Duodenal mucosa (tissue), 2 donors: ENCODE measurements at regions not wholly inside any gene's neighbourhood (a gene's known extent, or its start where the extent isn't known, plus 50 kb on each side); places are given as distances from the start of the nearest gene placed in this dataset.

Source experiments
- H3K27ac ChIP-seq: one replicate; pipeline ENCODE4 v1.7.0; 2013; ENCODE audit warnings: low read depth, low read length
- H3K27me3 ChIP-seq, 2 donors: one replicate each; pipeline ENCODE4 v1.7.0; 2013; ENCODE audit warnings: low read length in 2 of 2, control low read depth in 1 of 2; ENCODE audit not compliant: insufficient read depth in 2 of 2, control insufficient read depth in 1 of 2
- H3K36me3 ChIP-seq, 2 donors: one replicate each; pipeline ENCODE4 v1.7.0; 2013; ENCODE audit warnings: low read length in 2 of 2, control low read depth in 1 of 2; ENCODE audit not compliant: insufficient read depth in 2 of 2, control insufficient read depth in 1 of 2
- H3K4me1 ChIP-seq, 2 donors: one replicate each; pipeline ENCODE4 v1.7.0; 2013; ENCODE audit warnings: low read length in 2 of 2, control low read depth in 1 of 2; ENCODE audit not compliant: insufficient read depth in 2 of 2, control insufficient read depth in 1 of 2
- H3K4me3 ChIP-seq, 2 donors: one replicate each; pipeline ENCODE4 v1.7.0; 2013; ENCODE audit warnings: low read length in 2 of 2, low read depth in 1 of 2
- H3K9ac ChIP-seq, 2 donors: one replicate each; pipeline ENCODE4 v1.7.0; 2013; ENCODE audit warnings: low read length in 2 of 2, low read depth in 1 of 2
- H3K9me3 ChIP-seq, 2 donors: one replicate each; pipeline ENCODE4 v1.7.0; 2013; ENCODE audit warnings: low read length in 2 of 2, control low read depth in 1 of 2; ENCODE audit not compliant: control insufficient read depth in 1 of 2

GRCh38 chr6:140076105-140076504 lies 701.7 kb upstream of the CITED2 start:
- H3K36me3 ChIP-seq = no peaks in the 10 kb centered on the region
- no peaks in the 10 kb centered on the region for H3K27me3 ChIP-seq
- no peak overlapping the region for H3K27ac ChIP-seq
- no peaks in the 10 kb centered on the region for H3K9me3 ChIP-seq
- no peak overlapping the region for H3K9ac ChIP-seq
- peaks cover 6 to 12% of the 10 kb centered on the region in 2 donors for H3K4me1 ChIP-seq
- H3K4me3 ChIP-seq = no peak overlapping the region

- H3K27ac ChIP-seq = no peak overlapping the region
- no peak overlapping the region for H3K4me3 ChIP-seq
- H3K36me3 ChIP-seq = no peaks in the 10 kb centered on the region
- no peak overlapping the region for H3K9ac ChIP-seq
- peaks cover 8 to 15% of the 10 kb centered on the region in 2 donors for H3K4me1 ChIP-seq
- no peaks in the 10 kb centered on the region for H3K9me3 ChIP-seq
- H3K27me3 ChIP-seq = no peaks in the 10 kb centered on the region
Measured at GRCh38 chr6:140073456-140073855, 699.0 kb upstream of the CITED2 start.

GRCh38 chr6:140071601-140072062 lies 697.2 kb upstream of the CITED2 start:
- Histone ChIP-seq H3K27me3 (no peaks in the 10 kb centered on the region), H3K27ac (no peak overlapping the region), H3K9me3 (no peaks in the 10 kb centered on the region), H3K36me3 (no peaks in the 10 kb centered on the region), H3K4me1 (peaks cover 8 to 15% of the 10 kb centered on the region in 2 donors), H3K9ac (no peak overlapping the region), H3K4me3 (no peak overlapping the region)

GRCh38 chr6:140070846-140071473 lies 696.5 kb upstream of the CITED2 start:
- H3K9me3 ChIP-seq = no peaks in the 10 kb centered on the region
- no peak overlapping the region for H3K9ac ChIP-seq
- no peaks in the 10 kb centered on the region for H3K27me3 ChIP-seq
- H3K4me3 ChIP-seq = no peak overlapping the region
- peaks cover 8 to 15% of the 10 kb centered on the region in 2 donors for H3K4me1 ChIP-seq
- no peaks in the 10 kb centered on the region for H3K36me3 ChIP-seq
- H3K27ac ChIP-seq = no peak overlapping the region

GRCh38 chr6:140069576-140069975 lies 695.1 kb upstream of the CITED2 start:
- H3K36me3 ChIP-seq = no peaks in the 10 kb centered on the region
- peaks cover 8 to 15% of the 10 kb centered on the region in 2 donors for H3K4me1 ChIP-seq
- no peak overlapping the region for H3K4me3 ChIP-seq
- no peak overlapping the region for H3K9ac ChIP-seq
- no peaks in the 10 kb centered on the region for H3K9me3 ChIP-seq
- no peaks in the 10 kb centered on the region for H3K27me3 ChIP-seq
- H3K27ac ChIP-seq = no peak overlapping the region

- Histone ChIP-seq H3K9ac (no peak overlapping the region), H3K4me3 (no peak overlapping the region)
Measured at GRCh38 chr6:140068801-140069200, 694.4 kb upstream of the CITED2 start.

GRCh38 chr6:140064366-140064765 lies 689.9 kb upstream of the CITED2 start:
- no peaks in the 10 kb centered on the region for H3K9me3 ChIP-seq
- no peaks in the 10 kb centered on the region for H3K27me3 ChIP-seq
- H3K27ac ChIP-seq = no peak overlapping the region
- peak overlapping the region in 1 of 2 donors; percentile 26 for H3K4me3 ChIP-seq
- peaks cover 0 to 12% of the 10 kb centered on the region in 2 donors for H3K4me1 ChIP-seq
- no peaks in the 10 kb centered on the region for H3K36me3 ChIP-seq
- no peak overlapping the region for H3K9ac ChIP-seq

More at GRCh38 chr6:140068801-140069200, 694.4 kb upstream of the CITED2 start:
- Histone ChIP-seq H3K36me3 (no peaks in the 10 kb centered on the region), H3K27ac (no peak overlapping the region), H3K4me1 (peaks cover 8 to 15% of the 10 kb centered on the region in 2 donors), H3K9me3 (no peaks in the 10 kb centered on the region), H3K27me3 (no peaks in the 10 kb centered on the region)

GRCh38 chr6:140063021-140063399 lies 688.6 kb upstream of the CITED2 start:
- Histone ChIP-seq H3K4me1 (peaks cover 0 to 12% of the 10 kb centered on the region in 2 donors), H3K27me3 (no peaks in the 10 kb centered on the region), H3K9ac (no peak overlapping the region), H3K27ac (no peak overlapping the region), H3K36me3 (no peaks in the 10 kb centered on the region), H3K4me3 (no peak overlapping the region), H3K9me3 (no peaks in the 10 kb centered on the region)

GRCh38 chr6:140062043-140063020 lies 687.9 kb upstream of the CITED2 start:
- H3K9ac ChIP-seq = no peak overlapping the region
- peaks cover 0 to 12% of the 10 kb centered on the region in 2 donors for H3K4me1 ChIP-seq
- H3K9me3 ChIP-seq = no peaks in the 10 kb centered on the region
- no peak overlapping the region for H3K27ac ChIP-seq
- no peaks in the 10 kb centered on the region for H3K36me3 ChIP-seq
- H3K27me3 ChIP-seq = no peaks in the 10 kb centered on the region
- H3K4me3 ChIP-seq = no peak overlapping the region
